WTC11 (cell line): ENCODE measurements at regions not wholly inside any gene's neighbourhood (a gene's known extent, or its start where the extent isn't known, plus 50 kb on each side); places are given as distances from the start of the nearest gene placed in this dataset.

ENCODE experiments used
- CTCF ChIP-seq: fragments of 200-600 bp; IDR thresholded peaks from 2 replicates; pipeline ENCODE4 v1.8.0; 2022; ENCODE audit warnings: antibody characterized with exemption
- MAX ChIP-seq: sonication (generic); formaldehyde crosslinking; IDR thresholded peaks from 2 replicates; pipeline ENCODE4 v1.8.0; 2022; ENCODE audit warnings: mild to moderate bottlenecking, missing genetic modification reagents
- SP1 ChIP-seq: sonication (generic); formaldehyde crosslinking; conservative IDR thresholded peaks from 2 replicates; pipeline ENCODE4 v1.8.1; 2022; ENCODE audit warnings: missing genetic modification reagents
- ZMAT4 ChIP-seq: fragments of 250-450 bp; sonication (Bioruptor Pico); IDR thresholded peaks from 2 replicates; pipeline ENCODE4 v1.9.0; 2021; ENCODE audit warnings: mild to moderate bottlenecking

GRCh38 chr2:7927691-7928090, 754.2 kb upstream of the ID2 start:
- no peak for TF ChIP-seq MAX (CRISPR knock-in tag)
- TF ChIP-seq ZMAT4 (CRISPR knock-in tag) = no peak
- no peak for TF ChIP-seq SP1 (CRISPR knock-in tag)
- TF ChIP-seq CTCF = no peak
